ENCODE measurements at regions not wholly inside any gene's neighbourhood (a gene's known extent, or its start where the extent isn't known, plus 50 kb on each side); places are given as distances from the start of the nearest gene placed in this dataset.

- no peak for DNase-seq (ENCODE audit: low spot score)
- Mint-ChIP-seq H3K27me3 (ENCODE audit: insufficient read depth) (peaks cover 1% of the 10 kb centered on the region), H3K36me3 (ENCODE audit: low read depth) (no peaks in the 10 kb centered on the region), H3K9me3 (peaks cover 16% of the 10 kb centered on the region), H3K27ac (no peak overlapping the region), H3K4me3 (no peak overlapping the region), H3K4me1 (ENCODE audit: low read depth) (no peaks in the 10 kb centered on the region)
- intact Hi-C loops (cut with micrococcal nuclease): no loop called here
Measured at GRCh38 chr10:33826186-33826585, 491.7 kb upstream of the NRP1 start.

GRCh38 chr10:33822774-33823173 is 488.3 kb upstream of the NRP1 start:
- no peak for DNase-seq (ENCODE audit: low spot score)
- no peaks in the 10 kb centered on the region for H3K36me3 Mint-ChIP-seq (ENCODE audit: low read depth)
- intact Hi-C loops (cut with micrococcal nuclease): no loop called here

GRCh38 chr10:33820531-33820930 is 486.1 kb upstream of the NRP1 start:
- Mint-ChIP-seq H3K27ac (no peak overlapping the region), H3K4me3 (no peak overlapping the region), H3K27me3 (ENCODE audit: insufficient read depth) (peaks cover 1% of the 10 kb centered on the region), H3K36me3 (ENCODE audit: low read depth) (no peaks in the 10 kb centered on the region), H3K9me3 (no peaks in the 10 kb centered on the region), H3K4me1 (ENCODE audit: low read depth) (no peaks in the 10 kb centered on the region)
- intact Hi-C loops (cut with micrococcal nuclease): no loop called here
- DNase-seq (ENCODE audit: low spot score): no peak

More at GRCh38 chr10:33822774-33823173, 488.3 kb upstream of the NRP1 start:
- Mint-ChIP-seq H3K27ac (no peak overlapping the region), H3K9me3 (peaks cover 3% of the 10 kb centered on the region), H3K4me1 (ENCODE audit: low read depth) (no peaks in the 10 kb centered on the region), H3K4me3 (no peak overlapping the region), H3K27me3 (ENCODE audit: insufficient read depth) (peaks cover 1% of the 10 kb centered on the region)

GRCh38 chr10:33819206-33819605 is 484.7 kb upstream of the NRP1 start:
- Mint-ChIP-seq H3K27me3 (ENCODE audit: insufficient read depth) (peaks cover 1% of the 10 kb centered on the region), H3K4me1 (ENCODE audit: low read depth) (no peaks in the 10 kb centered on the region), H3K36me3 (ENCODE audit: low read depth) (no peaks in the 10 kb centered on the region)

GRCh38 chr10:33818343-33818742 is 483.9 kb upstream of the NRP1 start:
- Mint-ChIP-seq H3K27ac (no peak overlapping the region), H3K9me3 (no peaks in the 10 kb centered on the region), H3K4me1 (ENCODE audit: low read depth) (no peaks in the 10 kb centered on the region), H3K4me3 (no peak overlapping the region), H3K36me3 (ENCODE audit: low read depth) (no peaks in the 10 kb centered on the region), H3K27me3 (ENCODE audit: insufficient read depth) (peaks cover 1% of the 10 kb centered on the region)
- DNase-seq (ENCODE audit: low spot score): no peak
- intact Hi-C loops (cut with micrococcal nuclease): no loop called here

More at GRCh38 chr10:33819206-33819605, 484.7 kb upstream of the NRP1 start:
- no peak overlapping the region for H3K4me3 Mint-ChIP-seq
- H3K27ac Mint-ChIP-seq: no peak overlapping the region
- DNase-seq (ENCODE audit: low spot score): no peak
- intact Hi-C loops (cut with micrococcal nuclease): no loop called here
- no peaks in the 10 kb centered on the region for H3K9me3 Mint-ChIP-seq

GRCh38 chr10:33817605-33818004 is 483.1 kb upstream of the NRP1 start:
- H3K4me1 Mint-ChIP-seq (ENCODE audit: low read depth): no peaks in the 10 kb centered on the region
- no peak for DNase-seq (ENCODE audit: low spot score)
- no peaks in the 10 kb centered on the region for H3K36me3 Mint-ChIP-seq (ENCODE audit: low read depth)
- no peak overlapping the region for H3K4me3 Mint-ChIP-seq
- intact Hi-C loops (cut with micrococcal nuclease): no loop called here
- peaks cover 1% of the 10 kb centered on the region for H3K27me3 Mint-ChIP-seq (ENCODE audit: insufficient read depth)
- H3K9me3 Mint-ChIP-seq: no peaks in the 10 kb centered on the region
- no peak overlapping the region for H3K27ac Mint-ChIP-seq

- intact Hi-C loops (cut with micrococcal nuclease): no loop called here
- no peaks in the 10 kb centered on the region for H3K9me3 Mint-ChIP-seq
- DNase-seq (ENCODE audit: low spot score): no peak
- no peaks in the 10 kb centered on the region for H3K4me1 Mint-ChIP-seq (ENCODE audit: low read depth)
- H3K4me3 Mint-ChIP-seq: no peak overlapping the region
- H3K27ac Mint-ChIP-seq: no peak overlapping the region
- H3K36me3 Mint-ChIP-seq (ENCODE audit: low read depth): no peaks in the 10 kb centered on the region
- no peaks in the 10 kb centered on the region for H3K27me3 Mint-ChIP-seq (ENCODE audit: insufficient read depth)
Measured at GRCh38 chr10:33815776-33816175, 481.3 kb upstream of the NRP1 start.

GRCh38 chr10:33813871-33814270 is 479.4 kb upstream of the NRP1 start:
- no peak for DNase-seq (ENCODE audit: low spot score)
- Mint-ChIP-seq H3K36me3 (ENCODE audit: low read depth) (no peaks in the 10 kb centered on the region), H3K4me1 (ENCODE audit: low read depth) (no peaks in the 10 kb centered on the region), H3K27me3 (ENCODE audit: insufficient read depth) (no peaks in the 10 kb centered on the region), H3K9me3 (no peaks in the 10 kb centered on the region), H3K27ac (no peak overlapping the region), H3K4me3 (no peak overlapping the region)
- intact Hi-C loops (cut with micrococcal nuclease): no loop called here

- no peaks in the 10 kb centered on the region for H3K27me3 Mint-ChIP-seq (ENCODE audit: insufficient read depth)
- no peak for DNase-seq (ENCODE audit: low spot score)
- no peak overlapping the region for H3K4me3 Mint-ChIP-seq
- intact Hi-C loops (cut with micrococcal nuclease): no loop called here
- no peaks in the 10 kb centered on the region for H3K4me1 Mint-ChIP-seq (ENCODE audit: low read depth)
- H3K27ac Mint-ChIP-seq: no peak overlapping the region
- H3K36me3 Mint-ChIP-seq (ENCODE audit: low read depth): no peaks in the 10 kb centered on the region
- no peaks in the 10 kb centered on the region for H3K9me3 Mint-ChIP-seq
Measured at GRCh38 chr10:33813415-33813814, 478.9 kb upstream of the NRP1 start.

GRCh38 chr10:33812586-33812985 is 478.1 kb upstream of the NRP1 start:
- H3K36me3 Mint-ChIP-seq (ENCODE audit: low read depth): no peaks in the 10 kb centered on the region
- no peak for DNase-seq (ENCODE audit: low spot score)
- H3K4me3 Mint-ChIP-seq: no peak overlapping the region
- no peaks in the 10 kb centered on the region for H3K4me1 Mint-ChIP-seq (ENCODE audit: low read depth)
- H3K9me3 Mint-ChIP-seq: no peaks in the 10 kb centered on the region
- H3K27me3 Mint-ChIP-seq (ENCODE audit: insufficient read depth): no peaks in the 10 kb centered on the region
- H3K27ac Mint-ChIP-seq: no peak overlapping the region
- intact Hi-C loops (cut with micrococcal nuclease): no loop called here

GRCh38 chr10:33810986-33811385 is 476.5 kb upstream of the NRP1 start:
- Mint-ChIP-seq H3K9me3 (no peaks in the 10 kb centered on the region), H3K36me3 (ENCODE audit: low read depth) (no peaks in the 10 kb centered on the region), H3K27me3 (ENCODE audit: insufficient read depth) (no peaks in the 10 kb centered on the region), H3K4me1 (ENCODE audit: low read depth) (no peaks in the 10 kb centered on the region), H3K4me3 (no peak overlapping the region), H3K27ac (no peak overlapping the region)
- intact Hi-C loops (cut with micrococcal nuclease): no loop called here
- DNase-seq (ENCODE audit: low spot score): no peak

- Mint-ChIP-seq H3K27ac (no peak overlapping the region), H3K4me3 (no peak overlapping the region), H3K36me3 (ENCODE audit: low read depth) (no peaks in the 10 kb centered on the region), H3K27me3 (ENCODE audit: insufficient read depth) (no peaks in the 10 kb centered on the region), H3K4me1 (ENCODE audit: low read depth) (no peaks in the 10 kb centered on the region), H3K9me3 (no peaks in the 10 kb centered on the region)
- DNase-seq (ENCODE audit: low spot score): no peak
- intact Hi-C loops (cut with micrococcal nuclease): no loop called here
Measured at GRCh38 chr10:33809732-33810131, 475.3 kb upstream of the NRP1 start.

GRCh38 chr10:33808475-33808874 is 474.0 kb upstream of the NRP1 start:
- Mint-ChIP-seq H3K36me3 (ENCODE audit: low read depth) (no peaks in the 10 kb centered on the region), H3K9me3 (no peaks in the 10 kb centered on the region), H3K4me1 (ENCODE audit: low read depth) (no peaks in the 10 kb centered on the region), H3K4me3 (no peak overlapping the region), H3K27ac (no peak overlapping the region), H3K27me3 (ENCODE audit: insufficient read depth) (no peaks in the 10 kb centered on the region)
- no peak for DNase-seq (ENCODE audit: low spot score)
- intact Hi-C loops (cut with micrococcal nuclease): no loop called here

- no peak overlapping the region for H3K4me3 Mint-ChIP-seq
- intact Hi-C loops (cut with micrococcal nuclease): no loop called here
- no peaks in the 10 kb centered on the region for H3K27me3 Mint-ChIP-seq (ENCODE audit: insufficient read depth)
- H3K9me3 Mint-ChIP-seq: no peaks in the 10 kb centered on the region
- H3K4me1 Mint-ChIP-seq (ENCODE audit: low read depth): no peaks in the 10 kb centered on the region
- H3K36me3 Mint-ChIP-seq (ENCODE audit: low read depth): no peaks in the 10 kb centered on the region
- no peak for DNase-seq (ENCODE audit: low spot score)
- H3K27ac Mint-ChIP-seq: no peak overlapping the region
Measured at GRCh38 chr10:33807531-33808359, 473.3 kb upstream of the NRP1 start.

Data from activated T-helper 1 cell treated with anti-CD3 and anti-CD28 coated beads, Interleukin-12 subunit alpha, Interleukin-12 subunit beta, Interleukin-2, Interleukin-4 antibody, amounts not matched to agents 30 ng/mL and 10 ng/mL and 1 ng/mL, durations not matched to agents 14 hours and 24 hours and 36 hours (primary cell).